ENCODE measurements at regions not wholly inside any gene's neighbourhood (a gene's known extent, or its start where the extent isn't known, plus 50 kb on each side); places are given as distances from the start of the nearest gene placed in this dataset.

- TF ChIP-seq CTCF (IDR thresholded peaks at IDR 0.05) (no peak), ZFX (IDR thresholded peaks at IDR 0.05; ENCODE audit: borderline replicate concordance) (no peak)
Observed at GRCh38 chr18:14969500-14969899, 221.5 kb downstream of the ANKRD30B start.
